B cell (primary cell): ENCODE measurements at regions not wholly inside any gene's neighbourhood (a gene's known extent, or its start where the extent isn't known, plus 50 kb on each side); places are given as distances from the start of the nearest gene placed in this dataset.

Experiments
- ATAC-seq: fragments of 200-7000 bp; cut with Tn5 transposase; one replicate; pipeline ENCODE4 v1.10.0; 2021; ENCODE audit warnings: low read depth, mild to moderate bottlenecking, moderate number of reproducible peaks, moderate library complexity
- CTCF ChIA-PET: fragments of 350-600 bp; sonication (Branson Sonifier 250); formaldehyde crosslinking; loops from one replicate; lab custom pipeline; 2021; ENCODE audit warnings: antibody characterized with exemption, inconsistent platforms; lab: Charles Lee
- POLR2A ChIA-PET: fragments of 350-600 bp; sonication (Branson Sonifier 250); formaldehyde crosslinking; loops from one replicate; lab custom pipeline; 2021; ENCODE audit warnings: antibody characterized with exemption; lab: Charles Lee
- DNase-seq: peaks from one replicate; pipeline ENCODE4 v3.0.0; 2013
- H2AFZ ChIP-seq: 2 replicates; pipeline ENCODE4 v1.6.1; 2012; ENCODE audit warnings: mild to moderate bottlenecking, low read depth, low read length; ENCODE audit not compliant: insufficient read depth, poor library complexity, severe bottlenecking
- H3K27ac ChIP-seq, 2 donors: 1 replicate in 1 of 2; 2 replicates in 1 of 2; pipeline ENCODE4 v1.5.1; 2012 to 2013; ENCODE audit warnings: low read length in 2 of 2, mild to moderate bottlenecking in 2 of 2, moderate library complexity in 1 of 2
- H3K27me3 ChIP-seq, 4 experiments: fragments of 200-600 bp in 1 of 4; sonication (generic) in 1 of 4; replicated peaks in 1 of 4; 1 replicate in 2 of 4; 2 replicates in 2 of 4; pipeline versions ENCODE4 v1.6.1 to v1.7.0; 2013 to 2016; ENCODE audit warnings: low read length in 3 of 4, mild to moderate bottlenecking in 2 of 4, mixed read lengths in 1 of 4, moderate library complexity in 1 of 4; ENCODE audit not compliant: insufficient read depth in 4 of 4, control insufficient read depth in 3 of 4; ENCODE audit errors: control extremely low read depth in 1 of 4
- H3K36me3 ChIP-seq, 2 experiments: replicated peaks in 1 of 2; 1 replicate in 1 of 2; 2 replicates in 1 of 2; pipeline versions ENCODE4 v1.6.1 to v1.7.1; 2013; ENCODE audit warnings: low read length in 1 of 2; ENCODE audit not compliant: insufficient read depth in 2 of 2, control insufficient read depth in 1 of 2; ENCODE audit errors: control extremely low read depth in 1 of 2, extremely low read depth in 1 of 2
- H3K4me1 ChIP-seq, 2 donors: fragments of 200-600 bp in 1 of 2; sonication (generic) in 1 of 2; 1 replicate in 1 of 2; 2 replicates in 1 of 2; pipeline versions ENCODE4 v1.5.1 to v1.6.1; 2013 to 2017; ENCODE audit warnings: low read length in 2 of 2; ENCODE audit not compliant: control insufficient read depth in 2 of 2, insufficient read depth in 2 of 2
- H3K4me2 ChIP-seq: replicated peaks from 2 replicates; pipeline ENCODE3; 2012; ENCODE audit warnings: mild to moderate bottlenecking, low read depth, low read length; ENCODE audit not compliant: poor library complexity, severe bottlenecking
- H3K4me3 ChIP-seq, 5 experiments: fragments of 200-600 bp in 1 of 5; sonication (generic) in 1 of 5; 1 replicate in 3 of 5; 2 replicates in 2 of 5; pipeline versions ENCODE4 v1.5.1 to v1.7.0; 2011 to 2016; ENCODE audit warnings: low read length in 4 of 5, mild to moderate bottlenecking in 4 of 5, low read depth in 2 of 5, control low read depth in 1 of 5, moderate library complexity in 1 of 5; ENCODE audit not compliant: insufficient read depth in 1 of 5; ENCODE audit errors: control extremely low read depth in 1 of 5, extremely low read depth in 1 of 5
- H3K79me2 ChIP-seq: fragments of 200-600 bp; sonication (generic); one replicate; pipeline ENCODE4 v1.6.0; 2016; ENCODE audit warnings: low read length; ENCODE audit not compliant: control insufficient read depth, insufficient read depth
- H3K9ac ChIP-seq: fragments of 200-600 bp; sonication (generic); 2 replicates; pipeline ENCODE4 v1.6.1; 2017; ENCODE audit warnings: mild to moderate bottlenecking, low read length, moderate library complexity
- H3K9me3 ChIP-seq, 3 donors: one replicate each; pipeline versions ENCODE4 v1.6.1 to v1.7.1; 2013; ENCODE audit warnings: low read length in 2 of 3; ENCODE audit not compliant: control insufficient read depth in 2 of 3, insufficient read depth in 1 of 3; ENCODE audit errors: control extremely low read depth in 1 of 3
- H4K20me1 ChIP-seq: 2 replicates; pipeline ENCODE4 v1.6.0; 2012; ENCODE audit warnings: mild to moderate bottlenecking, low read length; ENCODE audit not compliant: insufficient read depth, control insufficient read depth, poor library complexity, severe bottlenecking
- H3K27ac Mint-ChIP-seq: one replicate; pipeline ENCODE4 v1.8.0; 2021; ENCODE audit warnings: mixed read lengths
- H3K27me3 Mint-ChIP-seq: one replicate; pipeline ENCODE4 v1.8.0; 2021; ENCODE audit warnings: mixed read lengths
- H3K4me1 Mint-ChIP-seq: one replicate; pipeline ENCODE4 v1.8.0; 2021; ENCODE audit warnings: mixed read lengths
- H3K4me3 Mint-ChIP-seq: one replicate; pipeline ENCODE4 v1.8.0; 2021; ENCODE audit warnings: mixed read lengths
- H3K9me3 Mint-ChIP-seq: one replicate; pipeline ENCODE4 v1.8.0; 2022; ENCODE audit warnings: mixed read lengths; ENCODE audit not compliant: insufficient read depth
- EZH2 ChIP-seq: IDR thresholded peaks from 2 replicates; pipeline ENCODE4 v1.6.1; 2012; ENCODE audit warnings: borderline replicate concordance, low read depth, mild to moderate bottlenecking, moderate library complexity, low read length; ENCODE audit not compliant: insufficient read depth, poor library complexity, severe bottlenecking
- WGBS: methylation state at CpG from one replicate; pipeline ENCODE4 v1.1.5; 2013; ENCODE audit warnings: missing lambda C conversion rate; ENCODE audit not compliant: insufficient coverage; 5-methylcytosine and 5-hydroxymethylcytosine counted together
- intact Hi-C: fragments of 100-400 bp; cut with micrococcal nuclease; formaldehyde crosslinking; loops from one replicate; pipeline ENCODE4 v1.10.0; 2022
- TF ChIP-seq, protein P1 (sequence below): fragments of 200-600 bp; IDR thresholded peaks from one replicate; pipeline ENCODE4 v1.8.0; 2022; ENCODE audit warnings: antibody characterized with exemption, mild to moderate bottlenecking

DNA sequence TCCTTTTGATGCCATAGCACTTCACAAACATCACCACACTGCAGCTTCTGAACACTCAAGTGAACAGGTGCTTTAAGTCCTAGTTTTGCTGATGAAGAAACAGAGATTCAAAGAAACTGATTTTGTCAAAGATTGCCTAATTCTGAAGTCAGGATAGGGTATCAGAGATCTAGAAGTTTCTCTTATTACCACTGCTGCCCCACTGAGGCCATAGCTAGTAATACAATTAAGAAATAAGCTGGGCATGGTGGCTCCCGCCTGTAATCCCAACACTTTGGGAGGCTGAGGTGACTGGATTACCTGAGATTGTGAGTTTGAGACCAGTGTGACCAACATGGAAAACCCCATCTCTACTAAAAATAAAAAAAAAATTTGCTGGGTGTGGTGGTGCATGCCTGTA is 458.3 kb upstream of the SEL1L start:
- Histone ChIP-seq H3K79me2 (no peaks in the 10 kb centered on the region), H3K9me3 (peaks cover 0 to 2% (median 0%) of the 10 kb centered on the region in 3 donors), H3K4me1 (no peaks in the 10 kb centered on the region), H3K4me2 (no peak overlapping the region), H3K4me3 (no peak overlapping the region), H3K27ac (no peak overlapping the region), H3K36me3 (no peaks in the 10 kb centered on the region), H3K27me3 (no peaks in the 10 kb centered on the region), H2AFZ (no peak overlapping the region), H4K20me1 (no peaks in the 10 kb centered on the region), H3K9ac (no peak overlapping the region)
- ATAC-seq (no peak), DNase-seq (no peak)
- Mint-ChIP-seq H3K4me3 (no peak overlapping the region), H3K4me1 (no peaks in the 10 kb centered on the region), H3K27me3 (no peaks in the 10 kb centered on the region), H3K9me3 (no peaks in the 10 kb centered on the region), H3K27ac (no peak overlapping the region)
- TF ChIP-seq, protein P1, sequence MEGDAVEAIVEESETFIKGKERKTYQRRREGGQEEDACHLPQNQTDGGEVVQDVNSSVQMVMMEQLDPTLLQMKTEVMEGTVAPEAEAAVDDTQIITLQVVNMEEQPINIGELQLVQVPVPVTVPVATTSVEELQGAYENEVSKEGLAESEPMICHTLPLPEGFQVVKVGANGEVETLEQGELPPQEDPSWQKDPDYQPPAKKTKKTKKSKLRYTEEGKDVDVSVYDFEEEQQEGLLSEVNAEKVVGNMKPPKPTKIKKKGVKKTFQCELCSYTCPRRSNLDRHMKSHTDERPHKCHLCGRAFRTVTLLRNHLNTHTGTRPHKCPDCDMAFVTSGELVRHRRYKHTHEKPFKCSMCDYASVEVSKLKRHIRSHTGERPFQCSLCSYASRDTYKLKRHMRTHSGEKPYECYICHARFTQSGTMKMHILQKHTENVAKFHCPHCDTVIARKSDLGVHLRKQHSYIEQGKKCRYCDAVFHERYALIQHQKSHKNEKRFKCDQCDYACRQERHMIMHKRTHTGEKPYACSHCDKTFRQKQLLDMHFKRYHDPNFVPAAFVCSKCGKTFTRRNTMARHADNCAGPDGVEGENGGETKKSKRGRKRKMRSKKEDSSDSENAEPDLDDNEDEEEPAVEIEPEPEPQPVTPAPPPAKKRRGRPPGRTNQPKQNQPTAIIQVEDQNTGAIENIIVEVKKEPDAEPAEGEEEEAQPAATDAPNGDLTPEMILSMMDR, result no peak
- no peak for TF ChIP-seq EZH2
- POLR2A ChIA-PET, result no interaction called here
- CTCF ChIA-PET, result interaction anchor here (2.0 to 2.2 kb wide), 2 partner anchors 10 to 15 kb away, joined by 5 to 6 read pairs; no protein-coding TSS in a partner anchor
- no CpG with 5 or more reads among the region's 1 CpG for WGBS
- intact Hi-C loops, result no loop called here

DNA sequence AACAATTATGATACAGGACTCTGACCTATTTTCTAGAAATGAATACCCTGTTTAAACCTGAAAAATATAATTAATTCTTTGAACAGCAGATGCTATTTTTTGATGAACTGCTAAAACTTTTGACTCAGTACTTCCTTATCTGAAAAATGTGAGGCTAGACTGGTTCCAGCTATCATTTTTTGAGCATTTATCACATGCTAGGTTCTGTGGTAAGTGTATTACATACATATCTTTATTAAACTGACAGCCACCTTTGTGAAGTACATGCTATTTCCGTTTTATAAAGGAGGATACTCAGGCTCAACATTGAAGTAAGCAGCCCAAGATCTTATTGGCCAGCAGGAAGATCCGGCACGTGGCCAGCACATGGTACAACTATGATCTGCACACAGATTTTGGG is 459.8 kb upstream of the SEL1L start:
- Histone ChIP-seq H3K27me3 (no peaks in the 10 kb centered on the region), H2AFZ (no peak overlapping the region), H3K79me2 (no peaks in the 10 kb centered on the region), H3K9ac (no peak overlapping the region), H3K4me3 (no peak overlapping the region), H3K27ac (no peak overlapping the region), H3K36me3 (no peaks in the 10 kb centered on the region), H3K4me2 (no peak overlapping the region), H4K20me1 (no peaks in the 10 kb centered on the region), H3K4me1 (no peaks in the 10 kb centered on the region), H3K9me3 (peaks cover 0 to 3% (median 0%) of the 10 kb centered on the region in 3 donors)
- H3K9me3 Mint-ChIP-seq, result no peaks in the 10 kb centered on the region
- ATAC-seq (no peak), DNase-seq (no peak)
- no peak overlapping the region for H3K27ac Mint-ChIP-seq
- intact Hi-C loops, result no loop called here
- TF ChIP-seq EZH2, result no peak
- TF ChIP-seq, protein P1, result no peak
- 87% methylated on average over 3 of the region's 3 CpGs for WGBS
- no peak overlapping the region for H3K4me3 Mint-ChIP-seq
- no peaks in the 10 kb centered on the region for H3K27me3 Mint-ChIP-seq
- ChIA-PET CTCF (no interaction called here), POLR2A (no interaction called here)
- no peaks in the 10 kb centered on the region for H3K4me1 Mint-ChIP-seq
